ENCODE measurements at regions not wholly inside any gene's neighbourhood (a gene's known extent, or its start where the extent isn't known, plus 50 kb on each side); places are given as distances from the start of the nearest gene placed in this dataset.
"Not testable (repeated sequence)": the region's sequence is repeated elsewhere in the genome, so short reads cannot be mapped to it uniquely, and the experiment has no call there.

- TF ChIP-seq CTCF (IDR thresholded peaks at IDR 0.05 in 4 of 5, conservative IDR thresholded peaks at IDR 0.05 in 1 of 5); POLR2A (IDR thresholded peaks at IDR 0.05): not testable (repeated sequence)
These were observed 77.5 kb downstream of the TFAP2A start for GRCh38 chr6:10337376-10337775.

Measured in gastrocnemius medialis (tissue), 4 donors.